Duodenal mucosa (tissue), 2 donors: ENCODE measurements at regions not wholly inside any gene's neighbourhood (a gene's known extent, or its start where the extent isn't known, plus 50 kb on each side); places are given as distances from the start of the nearest gene placed in this dataset.

Experiments
- H3K27ac ChIP-seq: one replicate; pipeline ENCODE4 v1.7.0; 2013; ENCODE audit warnings: low read depth, low read length
- H3K27me3 ChIP-seq, 2 donors: one replicate each; pipeline ENCODE4 v1.7.0; 2013; ENCODE audit warnings: low read length in 2 of 2, control low read depth in 1 of 2; ENCODE audit not compliant: insufficient read depth in 2 of 2, control insufficient read depth in 1 of 2
- H3K36me3 ChIP-seq, 2 donors: one replicate each; pipeline ENCODE4 v1.7.0; 2013; ENCODE audit warnings: low read length in 2 of 2, control low read depth in 1 of 2; ENCODE audit not compliant: insufficient read depth in 2 of 2, control insufficient read depth in 1 of 2
- H3K4me1 ChIP-seq, 2 donors: one replicate each; pipeline ENCODE4 v1.7.0; 2013; ENCODE audit warnings: low read length in 2 of 2, control low read depth in 1 of 2; ENCODE audit not compliant: insufficient read depth in 2 of 2, control insufficient read depth in 1 of 2
- H3K4me3 ChIP-seq, 2 donors: one replicate each; pipeline ENCODE4 v1.7.0; 2013; ENCODE audit warnings: low read length in 2 of 2, low read depth in 1 of 2
- H3K9ac ChIP-seq, 2 donors: one replicate each; pipeline ENCODE4 v1.7.0; 2013; ENCODE audit warnings: low read length in 2 of 2, low read depth in 1 of 2
- H3K9me3 ChIP-seq, 2 donors: one replicate each; pipeline ENCODE4 v1.7.0; 2013; ENCODE audit warnings: low read length in 2 of 2, control low read depth in 1 of 2; ENCODE audit not compliant: control insufficient read depth in 1 of 2

DNA sequence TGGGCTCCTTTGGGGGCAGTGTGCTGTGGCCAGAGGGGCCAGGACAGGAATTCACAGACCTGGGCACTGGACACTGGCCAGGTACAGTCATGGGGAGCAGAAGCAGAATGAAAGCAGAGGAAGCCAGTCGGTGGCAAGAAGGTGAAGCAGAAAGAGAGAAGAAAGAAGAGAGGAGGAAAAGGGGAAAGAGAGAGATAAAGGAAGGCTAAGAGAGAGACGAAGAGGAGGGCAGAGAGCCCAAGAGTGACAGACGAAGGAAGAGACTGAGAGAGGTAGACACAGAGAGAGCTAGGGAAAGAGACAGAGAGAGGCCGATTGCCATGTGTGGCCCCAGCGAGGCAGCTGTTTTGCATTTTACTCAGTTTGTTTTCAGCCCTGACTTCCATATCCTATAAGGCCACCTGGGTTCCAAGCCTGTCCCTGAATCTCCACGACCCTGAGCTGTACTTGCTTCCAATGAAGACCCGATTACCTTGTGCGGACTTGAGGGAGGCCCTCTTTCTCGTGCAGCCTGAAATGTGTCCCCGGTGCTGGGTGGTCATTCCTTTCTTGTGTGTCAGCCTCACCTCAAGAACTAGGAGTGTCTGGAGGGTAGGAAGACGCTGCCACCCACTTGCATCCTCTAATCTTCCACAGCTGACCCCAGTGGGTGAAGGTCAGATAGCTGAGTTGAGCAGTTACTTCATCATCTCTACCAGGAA, 73.9 kb downstream of the LSM3 start:
- H3K36me3 ChIP-seq, result no peaks in the 10 kb centered on the region
- H3K9me3 ChIP-seq, result no peaks in the 10 kb centered on the region
- no peaks in the 10 kb centered on the region for H3K27me3 ChIP-seq
- H3K9ac ChIP-seq, result no peak overlapping the region
- H3K4me1 ChIP-seq, result peaks cover 0 to 14% of the 10 kb centered on the region in 2 donors
- H3K4me3 ChIP-seq, result no peak overlapping the region
- H3K27ac ChIP-seq, result no peak overlapping the region

DNA sequence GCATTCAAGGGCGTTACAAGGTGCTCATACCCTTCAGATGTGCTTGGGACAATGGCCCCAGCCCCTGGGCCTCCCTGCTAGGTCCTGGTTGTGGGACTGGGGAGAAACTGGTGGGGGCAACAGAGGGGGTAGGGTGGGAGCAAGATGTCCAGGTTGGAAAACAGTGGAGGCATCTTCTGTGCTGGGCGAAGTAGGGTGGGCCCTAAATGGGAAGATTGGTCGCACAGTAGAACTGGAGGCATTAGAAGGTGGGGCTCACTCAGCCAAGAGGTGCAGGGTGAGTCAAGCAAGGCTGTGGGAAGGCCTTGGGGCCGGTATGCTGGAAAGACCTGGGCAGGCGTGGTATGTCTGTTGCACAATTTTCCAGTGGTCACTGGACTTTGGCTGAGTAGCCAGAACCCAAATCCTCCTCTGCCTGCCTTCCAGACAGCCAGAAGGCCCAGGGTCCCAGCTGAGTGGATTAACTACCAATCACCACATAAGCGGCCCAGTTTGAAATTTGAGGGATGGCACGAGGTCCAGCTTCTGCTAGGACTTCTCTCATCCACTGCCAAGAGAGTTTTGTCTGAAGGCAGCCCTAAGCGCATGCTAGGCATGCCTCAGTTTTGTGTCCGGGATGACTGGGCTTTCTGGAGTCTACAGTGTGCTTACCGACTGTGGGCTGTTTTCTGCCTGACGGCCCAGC, 74.5 kb downstream of the LSM3 start:
- Histone ChIP-seq H3K27me3 (no peaks in the 10 kb centered on the region), H3K27ac (no peak overlapping the region), H3K36me3 (no peaks in the 10 kb centered on the region), H3K9me3 (no peaks in the 10 kb centered on the region), H3K4me3 (no peak overlapping the region), H3K9ac (no peak overlapping the region), H3K4me1 (peaks cover 0 to 14% of the 10 kb centered on the region in 2 donors)

DNA sequence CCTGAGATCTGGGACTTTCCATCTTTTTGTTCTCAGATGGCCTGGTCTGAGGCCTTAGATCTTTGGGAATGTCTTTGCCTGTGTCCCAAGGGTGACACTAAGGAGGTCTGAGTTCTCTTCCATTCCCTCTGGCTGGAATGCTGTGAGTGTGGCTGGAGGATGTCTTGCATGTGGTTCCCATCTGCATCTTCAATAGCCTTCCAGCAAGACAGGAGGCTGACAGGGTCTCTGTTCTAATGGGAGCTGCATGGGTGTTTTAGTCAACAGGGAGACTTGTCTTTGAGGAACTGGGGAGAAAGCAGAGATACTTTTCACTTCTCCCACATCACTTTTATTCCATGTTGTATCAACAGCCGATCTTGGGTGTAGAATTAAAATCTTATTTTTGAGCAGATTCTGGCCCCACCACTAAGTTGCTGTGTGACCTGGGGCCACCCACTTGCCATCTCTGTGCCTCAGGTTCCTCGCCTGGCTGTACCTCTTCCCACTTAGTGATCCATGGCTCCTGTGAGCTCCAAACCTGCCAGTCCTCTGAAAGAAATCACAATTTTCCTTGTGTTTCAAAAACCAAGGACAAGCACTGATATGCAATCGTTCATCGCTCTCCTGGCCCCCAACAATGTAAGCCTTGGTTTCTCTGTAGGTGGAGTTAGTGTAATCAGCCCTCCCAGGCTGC, 75.2 kb downstream of the LSM3 start:
- Histone ChIP-seq H3K9me3 (no peaks in the 10 kb centered on the region), H3K9ac (no peak overlapping the region), H3K36me3 (no peaks in the 10 kb centered on the region), H3K4me3 (no peak overlapping the region), H3K4me1 (peaks cover 0 to 14% of the 10 kb centered on the region in 2 donors), H3K27ac (no peak overlapping the region), H3K27me3 (no peaks in the 10 kb centered on the region)

DNA sequence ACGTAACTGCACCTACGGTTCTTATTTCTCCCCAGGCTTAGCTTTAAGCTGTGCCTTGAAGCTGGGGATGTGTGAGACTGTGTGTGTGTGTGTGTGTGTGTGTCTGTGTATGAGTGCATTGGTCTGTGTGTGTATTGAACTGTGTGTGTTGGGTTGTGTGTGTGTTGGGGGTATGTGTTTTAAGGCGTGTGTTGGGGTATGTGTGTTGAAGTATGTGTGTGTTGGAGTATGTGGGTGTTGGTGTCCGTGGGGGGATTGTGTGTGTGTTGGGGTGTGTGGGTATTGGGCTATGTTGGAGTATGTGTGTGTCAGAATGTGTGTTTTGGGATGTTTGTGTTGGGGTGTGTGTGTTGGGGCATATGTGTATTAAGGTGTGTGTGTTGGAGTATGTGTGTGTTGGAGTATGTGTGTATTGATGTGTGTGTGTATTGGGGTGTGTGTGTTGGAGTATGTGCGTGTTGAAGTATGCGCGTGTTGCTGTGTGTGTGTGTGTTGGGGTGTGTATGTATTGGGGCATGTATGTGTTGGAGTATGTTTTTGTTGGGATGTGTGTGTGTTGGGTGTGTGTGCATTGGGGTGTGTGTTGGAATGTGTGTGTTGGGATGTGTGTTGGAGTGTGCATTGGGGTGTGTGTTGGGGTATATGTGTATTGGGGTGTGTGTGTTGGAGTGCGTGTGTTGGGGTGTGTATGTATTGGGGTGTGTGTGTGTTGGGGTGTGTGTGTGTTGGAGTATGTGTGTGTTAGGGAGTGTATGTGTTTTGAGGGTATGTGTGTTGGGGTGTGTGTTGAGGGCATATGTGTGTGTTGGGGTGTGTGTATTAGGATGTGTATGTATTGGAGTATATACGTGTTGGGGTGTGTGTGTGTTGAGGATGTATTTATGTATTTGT, 76.4 kb downstream of the LSM3 start:
- no peaks in the 10 kb centered on the region for H3K36me3 ChIP-seq
- H3K9ac ChIP-seq, result no peak overlapping the region
- H3K4me3 ChIP-seq, result no peak overlapping the region
- no peaks in the 10 kb centered on the region for H3K9me3 ChIP-seq
- H3K4me1 ChIP-seq, result peaks cover 0 to 14% of the 10 kb centered on the region in 2 donors
- H3K27ac ChIP-seq, result no peak overlapping the region
- no peaks in the 10 kb centered on the region for H3K27me3 ChIP-seq

DNA sequence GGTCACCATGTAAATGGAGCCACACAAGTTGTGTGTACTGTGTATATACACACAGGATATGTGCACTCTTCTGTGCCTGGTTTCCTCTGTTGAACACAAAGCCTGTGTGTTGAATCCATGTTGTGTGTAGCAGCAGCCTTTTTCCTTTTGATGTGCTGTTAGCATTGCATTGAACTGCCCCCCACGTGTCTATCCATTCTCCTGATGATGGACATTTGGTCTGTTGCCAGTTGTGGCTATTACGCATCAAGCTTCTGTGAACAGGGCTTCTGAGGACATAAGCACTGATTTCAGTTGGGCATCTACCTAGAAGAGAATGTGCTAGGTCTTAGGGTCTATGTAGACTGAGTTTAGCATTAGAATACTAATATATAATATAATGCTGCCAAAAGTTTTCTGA, 77.4 kb downstream of the LSM3 start:
- no peak overlapping the region for H3K4me3 ChIP-seq
- H3K27me3 ChIP-seq, result no peaks in the 10 kb centered on the region
- no peaks in the 10 kb centered on the region for H3K9me3 ChIP-seq
- H3K36me3 ChIP-seq, result no peaks in the 10 kb centered on the region
- peaks cover 0 to 14% of the 10 kb centered on the region in 2 donors for H3K4me1 ChIP-seq
- no peak overlapping the region for H3K27ac ChIP-seq
- H3K9ac ChIP-seq, result no peak overlapping the region

DNA sequence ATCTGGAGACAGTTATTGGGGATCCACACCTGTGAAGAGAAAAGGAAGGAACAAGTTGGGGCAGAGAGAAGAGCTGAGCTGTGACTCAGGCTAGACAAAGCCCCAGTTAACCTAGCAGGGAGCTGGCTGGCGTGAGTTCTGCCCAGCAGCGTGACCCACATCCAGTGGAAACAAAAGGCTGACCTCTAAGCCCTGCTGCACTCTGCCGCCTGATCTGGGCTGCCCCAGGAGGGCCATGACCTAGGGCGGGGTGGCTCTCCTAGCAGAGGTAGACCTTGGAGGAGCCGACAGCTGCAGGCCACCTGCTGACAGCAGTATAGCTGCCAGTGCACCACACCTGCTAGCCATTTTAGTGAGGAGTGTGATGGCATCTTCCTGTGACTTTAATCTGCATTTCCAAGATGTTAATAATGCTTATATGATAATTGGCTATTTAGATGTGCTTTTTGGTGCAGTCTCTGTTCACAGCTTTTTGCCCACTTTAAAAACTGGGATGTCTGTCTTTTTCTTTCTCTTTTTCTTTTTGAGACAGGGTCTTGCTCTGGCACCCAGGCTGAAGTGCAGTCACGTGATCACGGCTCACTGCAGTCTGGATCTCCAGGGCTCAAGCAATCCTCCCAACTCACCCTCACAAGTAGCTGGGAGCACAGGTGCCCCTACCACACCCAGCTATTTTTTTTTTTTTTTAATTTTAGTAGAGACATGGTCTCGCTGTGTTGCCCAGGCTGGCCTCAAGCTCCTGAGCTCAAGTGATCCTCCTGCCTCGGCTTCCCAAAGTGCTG, 78.1 kb downstream of the LSM3 start:
- Histone ChIP-seq H3K9me3 (no peaks in the 10 kb centered on the region), H3K27me3 (no peaks in the 10 kb centered on the region), H3K36me3 (no peaks in the 10 kb centered on the region), H3K4me3 (no peak overlapping the region), H3K9ac (no peak overlapping the region), H3K27ac (no peak overlapping the region), H3K4me1 (peaks cover 3 to 18% of the 10 kb centered on the region in 2 donors)

DNA sequence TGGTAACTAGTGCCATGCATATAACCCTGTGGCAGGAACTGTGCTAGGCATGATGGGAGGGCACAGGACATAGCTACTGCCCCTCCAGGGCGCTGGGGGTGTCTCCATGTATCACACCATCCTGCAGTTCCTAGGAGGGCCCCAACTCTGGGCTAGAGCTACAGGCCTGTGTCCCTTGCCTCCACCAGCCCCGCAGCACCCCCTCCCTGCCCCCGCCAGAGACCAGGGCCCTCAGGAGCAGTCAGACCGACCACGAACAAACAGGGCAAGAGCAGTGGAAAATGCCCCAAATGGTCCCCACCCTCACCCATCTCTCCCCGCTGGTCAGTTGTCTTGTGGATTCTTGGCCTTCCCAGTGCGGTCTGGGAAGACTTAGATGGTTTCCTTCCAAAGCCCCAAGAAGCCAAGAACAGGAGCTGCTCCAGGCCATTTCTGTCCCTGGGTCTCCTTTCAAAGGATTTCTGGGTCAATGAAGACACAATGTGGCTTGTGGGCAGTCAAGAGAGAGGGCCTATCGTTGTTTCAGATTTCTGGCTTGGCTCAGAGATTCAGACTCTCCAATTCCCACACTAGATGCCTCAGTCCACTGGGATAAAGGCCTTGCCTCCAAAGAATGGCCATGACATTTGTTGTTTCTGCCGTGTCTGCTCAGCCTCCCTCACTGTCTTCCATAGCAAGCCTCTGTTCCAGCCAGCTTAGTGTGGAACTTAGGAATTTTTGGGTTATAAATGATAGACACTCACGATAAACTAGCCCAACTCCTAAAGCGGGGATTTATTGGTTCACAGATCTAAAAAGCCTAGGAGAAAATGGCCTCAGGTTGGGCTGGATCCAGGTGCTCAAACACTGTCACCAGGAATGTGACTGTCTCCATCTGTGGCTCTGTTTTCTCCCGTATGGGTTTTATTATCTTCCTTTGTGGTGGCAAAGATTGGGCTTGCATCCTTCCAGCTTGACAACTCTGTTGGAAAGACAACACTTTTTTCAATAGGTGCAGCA, 80.6 kb downstream of the LSM3 start:
- H3K4me1 ChIP-seq, result peaks cover 9 to 10% of the 10 kb centered on the region in 2 donors
- no peak overlapping the region for H3K27ac ChIP-seq
- H3K36me3 ChIP-seq, result no peaks in the 10 kb centered on the region

DNA sequence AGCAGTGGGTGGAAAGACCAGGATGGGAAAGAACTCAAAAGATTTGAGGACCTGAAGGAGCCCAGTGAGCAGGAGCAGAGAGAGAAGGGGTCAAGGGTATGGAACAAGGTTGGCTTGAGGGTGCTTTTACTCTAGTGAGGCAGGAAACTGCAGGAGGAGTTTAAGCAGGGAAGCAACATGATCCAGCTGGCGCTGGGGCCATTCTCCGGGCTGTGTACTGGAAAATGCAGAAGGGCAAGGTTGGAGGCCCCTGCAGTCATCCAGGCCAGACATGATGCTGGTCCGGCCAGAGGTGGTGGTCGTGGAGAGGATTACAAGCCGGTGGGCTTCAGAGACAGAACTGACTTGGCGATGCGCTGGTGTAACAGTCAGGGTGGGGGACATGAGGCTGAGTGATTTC, 81.8 kb downstream of the LSM3 start:
- Histone ChIP-seq H3K9me3 (no peaks in the 10 kb centered on the region), H3K27ac (no peak overlapping the region), H3K36me3 (no peaks in the 10 kb centered on the region), H3K4me3 (no peak overlapping the region), H3K4me1 (peaks cover 13 to 16% of the 10 kb centered on the region in 2 donors), H3K9ac (no peak overlapping the region), H3K27me3 (no peaks in the 10 kb centered on the region)

More for the DNA sequence above, 80.6 kb downstream of the LSM3 start:
- Histone ChIP-seq H3K27me3 (no peaks in the 10 kb centered on the region), H3K9ac (no peak overlapping the region), H3K9me3 (no peaks in the 10 kb centered on the region), H3K4me3 (no peak overlapping the region)
